Myocyte (in vitro differentiated cells): ENCODE measurements at regions not wholly inside any gene's neighbourhood (a gene's known extent, or its start where the extent isn't known, plus 50 kb on each side); places are given as distances from the start of the nearest gene placed in this dataset.
"Not testable (repeated sequence)": the region's sequence is repeated elsewhere in the genome, so short reads cannot be mapped to it uniquely, and the experiment has no call there.

Experiments
- DNase-seq: peaks from one replicate; pipeline ENCODE4 v3.0.0-alpha.2; 2012; ENCODE audit warnings: low read depth

DNA sequence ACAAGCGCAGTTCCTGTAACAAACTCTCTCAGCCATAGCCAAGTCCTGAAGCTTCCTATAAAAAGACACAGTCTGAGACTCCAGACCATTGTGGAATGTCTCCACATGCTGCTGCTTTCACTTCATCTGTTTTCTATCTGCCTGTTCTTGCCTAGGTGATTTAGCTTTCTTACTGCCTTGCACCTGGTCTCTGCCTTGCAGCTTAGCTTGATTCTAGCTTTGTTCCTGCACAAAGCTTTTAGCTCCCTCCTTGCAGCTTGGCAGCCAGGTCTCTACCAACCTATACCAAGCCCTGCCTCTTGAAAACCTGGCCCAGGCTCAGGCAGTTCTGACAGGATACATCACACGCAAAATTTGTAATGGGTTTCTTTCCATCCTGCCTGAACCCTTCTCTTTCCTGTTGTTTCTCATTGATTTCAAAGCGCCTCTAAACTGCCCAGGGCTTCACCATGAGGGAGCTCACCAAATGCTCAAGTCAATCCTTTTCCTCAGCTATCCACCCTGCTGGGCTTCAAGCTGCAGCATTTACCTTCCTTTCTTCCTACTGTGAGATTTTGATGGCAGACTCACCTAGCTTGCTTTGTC lies 941.3 kb upstream of the NXPH2 start:
- DNase-seq, result no peak

DNA sequence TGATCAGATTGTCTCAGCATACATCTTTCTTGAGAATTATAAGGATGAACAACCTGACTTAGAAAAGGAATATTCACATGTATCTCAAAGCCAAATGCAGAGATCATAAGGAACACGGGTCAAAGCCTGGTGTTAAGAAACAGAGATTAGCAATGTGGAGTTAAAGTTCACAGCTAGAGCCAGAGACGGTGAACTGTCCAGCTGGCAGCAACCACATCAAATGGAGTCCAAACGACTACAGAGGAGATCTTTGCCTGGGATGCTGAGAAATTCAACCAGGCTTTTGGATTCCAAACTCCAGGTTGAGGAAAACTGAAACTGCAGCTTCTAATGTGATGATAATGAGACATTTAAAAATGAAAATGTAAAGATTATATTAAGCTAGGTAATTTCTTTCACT lies 939.9 kb upstream of the NXPH2 start:
- no peak for DNase-seq

DNA sequence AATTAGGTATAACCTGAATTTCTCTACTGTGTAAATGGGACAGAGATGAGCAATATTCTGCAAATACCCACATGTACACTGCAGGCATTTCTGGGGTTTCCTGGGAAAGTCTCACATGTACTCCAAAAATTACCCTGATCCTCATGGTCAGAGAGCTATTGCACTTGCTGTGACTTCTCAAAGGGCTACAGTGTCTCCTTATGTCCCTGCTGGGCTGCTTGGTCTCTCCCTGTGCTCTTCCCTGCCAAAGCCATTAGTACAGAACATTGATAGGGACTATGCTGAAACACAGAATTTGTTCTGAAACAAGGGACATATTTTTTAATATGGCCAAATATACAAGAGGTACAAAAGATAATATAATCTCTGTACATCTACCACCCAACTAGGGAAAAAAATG lies 924.4 kb upstream of the NXPH2 start:
- DNase-seq, result no peak

DNA sequence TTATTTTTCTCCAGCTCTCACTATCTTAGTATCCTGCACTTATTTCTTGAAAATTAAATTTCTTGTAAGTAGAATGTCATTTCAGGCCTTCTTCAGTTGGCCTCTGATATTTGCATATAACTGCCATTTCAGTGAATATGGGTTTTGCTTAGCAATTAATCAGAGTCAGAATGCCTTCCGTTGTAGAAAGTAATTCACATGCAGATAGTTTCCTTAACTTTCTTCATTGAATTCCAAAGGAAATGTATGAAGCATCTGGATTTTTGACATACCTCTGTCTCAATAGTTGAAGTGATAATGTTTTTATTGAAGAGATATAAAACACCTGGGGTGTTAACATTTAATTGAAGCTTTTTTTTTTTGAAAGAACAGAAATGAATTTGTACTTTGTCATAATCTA lies 914.1 kb upstream of the NXPH2 start:
- DNase-seq, result no peak

DNA sequence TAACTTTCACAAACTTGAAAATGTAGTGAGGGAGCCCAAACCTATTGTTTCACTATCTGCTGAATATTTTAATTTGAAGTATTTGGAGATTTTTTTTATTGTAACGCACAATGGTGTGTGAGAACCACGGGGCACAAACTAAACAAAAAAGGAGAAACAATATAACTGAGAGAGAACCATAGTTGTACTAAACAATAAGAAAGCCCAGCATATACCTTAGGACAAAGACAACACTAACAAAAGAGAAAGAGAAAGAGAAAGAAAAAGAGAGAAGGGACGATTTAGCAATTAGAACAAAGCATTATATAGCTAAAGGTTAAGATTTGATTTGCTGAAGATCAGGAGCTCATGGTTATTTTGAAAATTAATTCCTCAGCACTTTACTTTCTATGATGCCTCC lies 906.0 kb upstream of the NXPH2 start:
- no peak for DNase-seq

DNA sequence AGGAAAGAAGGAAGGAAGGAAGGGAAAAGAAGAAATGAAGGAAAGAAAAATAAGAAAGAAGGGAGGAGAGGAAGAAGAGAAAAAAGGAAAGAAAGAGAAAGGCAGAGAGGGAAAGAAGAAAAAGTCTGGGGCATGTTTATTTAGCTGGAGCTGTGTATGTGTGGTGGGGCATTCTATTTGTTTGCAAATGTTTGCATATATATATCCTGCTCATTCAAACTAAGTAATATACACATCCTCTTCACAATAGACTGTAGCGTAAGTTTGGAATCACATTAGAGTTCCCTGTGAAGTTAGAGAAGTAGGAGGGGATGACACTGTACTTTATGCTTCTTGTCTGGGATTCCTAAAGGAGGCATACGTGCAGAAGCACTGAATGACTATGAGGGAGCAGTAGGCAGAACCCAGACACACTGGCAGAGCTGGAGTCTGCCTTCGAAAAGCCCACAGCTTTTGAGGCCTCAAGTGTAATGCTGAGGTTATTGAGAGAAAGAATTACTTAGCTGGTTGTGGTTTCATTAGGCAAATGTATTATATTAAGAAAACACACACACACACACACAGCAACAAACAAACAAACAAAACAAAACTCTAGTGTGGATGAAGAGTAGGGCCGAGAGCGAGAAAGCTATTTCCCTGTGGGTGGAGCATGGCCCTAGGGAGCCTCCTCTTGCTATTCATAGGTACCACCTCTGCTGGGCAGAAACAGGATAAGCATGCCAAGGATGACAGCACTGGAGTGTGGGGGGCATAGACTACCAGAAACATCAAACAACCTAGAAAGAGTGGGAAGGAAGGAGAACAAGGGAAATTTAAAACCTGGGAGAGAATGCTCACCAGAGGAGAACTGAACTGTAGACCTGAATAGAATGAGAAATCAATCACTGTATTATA lies 905.1 kb upstream of the NXPH2 start:
- DNase-seq, result no peak

DNA sequence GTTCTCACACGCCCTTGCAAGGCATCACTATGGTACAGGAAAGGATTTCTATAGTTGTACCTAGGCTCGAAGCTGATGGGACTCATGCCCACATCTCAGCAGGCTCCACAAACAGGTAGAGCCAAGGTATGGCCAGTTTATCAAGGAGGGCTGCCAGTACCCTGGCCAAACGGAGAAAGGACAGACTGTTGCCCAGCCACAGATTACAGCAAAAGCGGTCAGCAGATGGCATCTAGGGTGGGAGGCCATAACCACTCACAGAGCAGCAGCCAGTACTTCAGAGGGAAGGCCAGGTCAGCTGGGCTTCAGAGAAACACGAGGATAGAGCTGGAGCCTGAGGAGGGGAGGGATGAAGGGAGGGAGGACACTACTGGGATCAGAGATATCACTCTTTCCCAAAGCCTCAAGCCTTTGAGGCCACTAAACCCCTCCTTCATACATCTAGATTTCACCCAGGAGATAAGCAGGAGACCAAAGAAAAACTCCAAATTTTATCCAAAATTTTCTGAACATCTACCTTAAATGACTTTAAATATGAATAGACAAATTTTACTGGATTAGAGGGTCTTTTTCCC lies 904.2 kb upstream of the NXPH2 start:
- no peak for DNase-seq

DNA sequence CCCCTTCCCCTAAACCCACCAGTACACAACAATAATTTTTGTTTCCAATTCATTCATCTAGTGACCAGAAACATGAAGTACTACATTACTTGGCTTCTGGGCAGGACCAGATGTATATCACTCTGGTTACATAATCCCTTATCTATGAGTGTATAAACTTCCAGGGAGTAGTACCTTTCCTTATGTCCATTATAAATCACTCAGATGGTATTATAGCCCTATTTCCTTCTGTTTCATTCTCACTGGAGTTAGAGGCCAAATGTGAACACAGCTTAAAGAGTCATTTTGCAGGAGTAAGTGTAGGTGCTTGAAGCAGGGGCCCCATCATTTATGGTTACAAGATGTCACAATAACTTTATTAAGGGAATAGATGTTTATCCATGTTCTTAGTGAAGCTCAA lies 894.4 kb upstream of the NXPH2 start:
- no peak for DNase-seq

DNA sequence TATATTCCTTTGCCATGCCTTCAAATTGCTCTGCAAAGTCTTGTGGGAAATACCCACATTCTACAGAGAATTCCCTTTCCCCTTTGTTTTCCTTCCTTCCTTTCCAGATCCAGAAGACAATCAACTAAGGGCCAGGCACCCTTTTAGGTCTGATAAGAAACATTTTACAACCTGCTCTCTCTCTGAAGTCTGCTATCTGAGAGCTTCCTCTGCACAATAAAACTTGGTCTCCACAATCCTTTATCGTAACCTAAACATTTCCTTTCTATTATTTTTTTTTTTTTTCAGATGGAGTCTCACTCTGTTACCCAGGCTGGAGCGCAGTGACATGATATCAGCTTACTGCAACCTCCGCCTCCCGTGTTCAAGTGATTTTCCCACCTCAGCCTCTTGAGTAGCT lies 893.3 kb upstream of the NXPH2 start:
- not testable (repeated sequence) for DNase-seq

DNA sequence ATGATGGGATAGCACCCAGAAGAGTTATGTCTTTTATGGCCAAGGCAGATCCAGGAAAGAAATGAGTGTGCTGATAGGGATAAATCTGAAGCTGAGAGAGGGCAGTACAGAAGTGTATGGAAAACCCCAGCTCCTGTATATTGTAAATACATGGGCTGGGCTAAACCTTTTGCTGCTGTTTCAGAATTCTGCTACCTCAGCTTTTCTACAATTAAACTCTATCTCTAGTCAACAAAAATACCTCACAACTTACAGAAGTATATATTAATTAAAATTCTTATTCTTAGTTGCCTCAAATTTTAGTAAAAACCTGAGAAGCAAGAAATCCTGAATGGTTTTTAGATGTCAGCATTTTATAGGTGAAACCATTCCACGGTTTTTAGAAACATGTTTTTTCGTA lies 889.5 kb upstream of the NXPH2 start:
- DNase-seq, result no peak

DNA sequence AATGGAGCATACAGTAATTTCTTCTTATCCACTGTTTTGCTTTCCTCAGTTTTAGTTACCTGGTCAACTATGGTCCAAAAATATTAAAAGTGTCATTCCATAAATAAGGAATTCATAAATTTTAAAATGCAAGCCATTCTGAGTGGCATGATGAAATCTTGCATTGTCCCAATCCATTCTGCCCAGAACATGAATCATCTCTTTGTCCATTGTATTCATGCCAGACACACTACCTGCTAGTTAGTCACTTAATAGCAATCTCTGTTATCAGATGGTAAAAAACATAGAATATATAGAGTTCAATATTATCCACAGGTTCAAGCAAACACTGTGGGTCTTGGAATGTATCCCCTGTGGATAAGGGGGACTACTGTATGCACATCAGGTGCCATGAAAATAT lies 872.2 kb upstream of the NXPH2 start:
- no peak for DNase-seq

DNA sequence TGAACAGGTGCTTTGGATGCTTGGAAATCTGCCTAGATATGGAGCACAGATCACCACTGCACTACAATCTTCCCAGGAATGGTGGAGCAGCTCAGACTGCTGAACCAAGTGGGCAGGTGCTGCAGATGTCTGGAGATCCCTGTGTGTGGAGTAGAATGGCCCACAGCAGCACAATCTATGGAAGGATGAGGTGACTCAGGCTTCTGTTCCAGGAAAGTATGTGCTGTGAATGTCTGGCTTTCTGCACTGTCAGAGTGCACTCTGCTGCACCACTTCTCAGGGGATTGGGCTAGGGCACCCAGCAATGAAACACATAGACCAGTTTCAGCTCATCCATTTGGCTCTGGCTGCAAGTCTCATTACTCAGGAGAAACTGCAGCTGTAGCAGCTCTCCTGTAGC lies 865.4 kb upstream of the NXPH2 start:
- no peak for DNase-seq

DNA sequence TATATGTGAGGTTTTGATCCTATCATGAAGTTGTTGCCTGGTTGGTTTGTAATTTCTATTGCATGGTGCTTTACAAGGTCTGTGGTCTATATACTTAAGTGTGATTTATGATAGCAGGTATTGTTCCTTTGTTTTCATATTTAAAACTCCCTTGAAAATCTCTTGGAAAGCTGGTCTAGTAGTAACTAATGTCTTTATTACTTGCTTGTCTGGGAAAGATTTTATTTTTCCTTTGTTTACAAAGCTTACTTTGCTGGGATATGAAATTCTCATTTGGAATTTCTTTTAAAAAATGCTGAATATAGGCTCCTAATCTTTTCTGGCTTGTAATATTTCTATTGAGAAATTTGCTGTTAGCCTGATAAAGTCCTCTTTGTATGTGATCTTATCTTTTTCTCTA lies 862.9 kb upstream of the NXPH2 start:
- no peak for DNase-seq

DNA sequence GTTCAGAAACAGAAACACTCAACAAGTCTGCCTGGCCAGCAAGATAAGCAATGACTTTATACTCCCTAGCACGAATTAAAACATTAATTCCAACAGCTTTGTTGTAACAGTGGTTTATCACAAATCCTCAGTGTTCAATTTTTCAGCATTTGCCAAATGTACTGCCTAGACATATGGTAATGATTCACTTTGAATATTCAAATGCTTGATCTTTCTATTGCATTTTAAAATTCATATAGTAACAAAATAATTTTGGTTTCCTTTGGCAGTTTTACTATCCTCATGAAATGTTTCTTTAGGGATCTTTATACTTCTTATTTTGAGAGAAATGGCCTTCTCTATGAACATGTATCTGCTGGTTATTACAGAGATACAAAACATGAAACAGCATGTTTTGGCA lies 851.8 kb upstream of the NXPH2 start:
- no peak for DNase-seq

DNA sequence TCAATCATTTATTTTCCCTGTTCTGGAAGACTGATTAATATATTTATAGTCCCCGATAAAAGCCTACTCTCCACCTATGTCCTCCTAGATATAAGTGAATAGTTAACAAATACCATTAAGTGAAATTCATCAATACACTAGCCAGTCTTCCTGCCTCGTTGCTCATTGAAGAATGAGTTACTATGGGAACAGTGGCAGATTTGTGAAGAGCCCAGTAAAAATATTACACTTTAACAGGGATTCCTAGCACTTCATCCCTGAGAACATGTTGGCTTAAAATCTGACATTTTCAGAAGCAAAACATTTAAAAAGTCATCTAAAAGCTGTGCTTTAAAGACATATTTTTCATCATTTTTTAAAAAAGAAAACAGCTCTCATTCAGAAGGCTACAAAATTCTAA lies 848.7 kb upstream of the NXPH2 start:
- DNase-seq, result no peak

DNA sequence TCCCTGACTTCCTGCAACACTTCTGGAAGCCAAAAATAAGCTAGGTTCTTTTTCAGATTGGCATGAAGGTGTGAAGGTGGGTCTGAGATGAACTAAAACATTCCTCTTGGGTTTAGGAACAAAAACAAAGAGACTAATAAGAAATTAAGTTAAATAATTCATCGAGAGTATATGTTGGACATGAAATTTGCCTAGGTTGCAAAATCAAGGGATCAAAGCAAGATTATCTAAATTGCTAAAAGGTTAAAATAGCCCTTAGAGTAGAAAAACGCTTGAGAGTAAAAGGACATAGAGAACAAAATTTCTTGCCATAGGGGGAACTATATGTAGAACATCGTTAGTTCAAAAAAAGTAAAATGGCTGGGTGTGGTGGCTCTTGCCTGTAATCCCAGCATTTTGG lies 845.9 kb upstream of the NXPH2 start:
- no peak for DNase-seq

DNA sequence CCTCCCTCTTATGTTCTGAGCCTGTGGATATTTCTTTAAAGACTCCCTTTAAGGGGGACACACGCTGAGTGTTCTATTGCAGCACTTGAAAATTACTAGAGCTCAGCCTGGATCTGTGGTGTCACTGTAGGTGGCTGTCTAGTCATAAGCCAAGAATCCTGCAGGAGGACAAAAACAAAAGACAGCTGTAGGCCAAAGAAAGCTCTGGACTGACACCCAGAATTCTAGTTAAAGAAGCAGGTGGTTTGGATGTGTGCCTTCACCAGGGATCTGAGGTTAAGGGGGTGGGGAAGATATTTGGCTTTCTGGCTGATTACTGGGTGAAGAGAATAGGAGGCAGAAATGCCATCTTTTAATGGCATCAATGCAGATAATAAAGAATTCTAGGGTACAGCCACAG lies 842.5 kb upstream of the NXPH2 start:
- DNase-seq, result peak; percentile 64

DNA sequence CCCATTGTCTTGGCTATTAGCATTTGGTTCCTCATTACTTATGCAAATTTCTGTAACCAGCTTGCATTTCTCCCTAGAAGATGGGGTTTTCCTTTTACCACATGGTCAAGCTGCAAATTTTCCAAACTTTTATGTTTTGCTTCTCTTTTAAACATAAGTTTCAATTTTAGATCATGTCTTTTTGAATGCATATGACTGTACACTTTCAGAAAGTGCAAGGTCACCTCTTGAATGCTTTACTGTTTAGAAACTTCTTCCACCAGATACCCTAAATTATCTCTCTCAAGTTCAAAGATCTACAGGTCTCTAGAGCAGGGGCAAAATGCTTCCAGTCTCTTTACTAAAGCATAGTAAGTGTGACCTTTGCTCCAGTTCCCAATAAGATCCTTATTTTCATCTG lies 837.6 kb upstream of the NXPH2 start:
- no peak for DNase-seq

DNA sequence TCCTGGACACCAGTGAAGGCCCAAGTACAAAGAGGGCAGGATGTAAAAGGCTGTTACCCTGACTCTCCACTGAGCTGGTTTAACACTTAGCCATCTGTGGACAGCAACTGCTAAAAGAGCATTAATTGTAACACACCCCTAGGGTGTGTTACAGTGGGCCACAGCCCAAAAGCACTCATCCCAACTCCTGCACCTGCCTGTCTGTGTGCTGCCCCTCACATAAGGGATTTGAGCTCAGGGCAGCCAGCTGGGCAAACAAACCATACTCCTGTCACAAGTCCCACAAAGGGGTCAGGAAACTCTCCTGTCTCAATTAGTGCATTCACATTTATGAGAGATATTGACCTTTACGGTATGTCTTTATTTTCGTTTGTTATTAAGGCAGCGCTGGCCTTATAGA lies 833.1 kb upstream of the NXPH2 start:
- no peak for DNase-seq

DNA sequence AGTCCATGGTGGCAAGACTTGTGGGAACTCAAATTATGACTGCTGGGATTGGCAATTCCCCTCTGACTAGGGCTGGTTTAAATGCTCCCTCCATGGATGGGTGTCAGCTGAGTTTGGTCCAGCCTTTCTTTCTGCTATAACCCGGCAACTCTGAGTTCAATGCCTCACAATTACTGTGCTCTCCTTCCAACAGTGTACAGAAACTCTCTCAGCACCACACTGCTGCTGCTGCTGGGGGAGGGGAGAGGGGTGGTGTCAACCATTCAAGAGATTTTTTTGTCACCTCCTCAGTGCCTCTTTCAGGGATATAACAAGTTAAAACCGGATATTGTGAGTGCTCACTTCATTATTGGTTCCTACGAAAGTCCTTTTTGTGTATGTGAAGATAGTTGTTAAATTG lies 830.3 kb upstream of the NXPH2 start:
- DNase-seq, result no peak

DNA sequence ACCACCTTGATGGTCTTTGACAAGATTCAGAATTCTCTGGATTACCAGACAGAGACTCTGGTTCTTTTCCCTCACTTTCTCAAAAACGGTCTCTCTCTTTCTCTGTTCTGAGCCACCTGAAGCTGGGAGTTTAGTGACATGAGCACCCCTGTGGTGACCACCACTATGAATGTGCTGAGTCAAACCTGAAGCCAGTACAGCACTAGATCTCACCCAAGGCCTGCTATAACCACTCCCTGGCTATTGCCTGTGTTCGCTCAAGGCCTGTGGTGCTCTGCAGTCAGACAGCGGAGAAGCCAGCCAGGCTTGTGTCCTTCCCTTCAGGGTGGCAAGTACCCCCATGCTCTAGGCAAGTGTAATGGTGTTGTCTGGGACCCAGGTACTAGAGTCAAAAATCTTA lies 828.9 kb upstream of the NXPH2 start:
- no peak for DNase-seq

DNA sequence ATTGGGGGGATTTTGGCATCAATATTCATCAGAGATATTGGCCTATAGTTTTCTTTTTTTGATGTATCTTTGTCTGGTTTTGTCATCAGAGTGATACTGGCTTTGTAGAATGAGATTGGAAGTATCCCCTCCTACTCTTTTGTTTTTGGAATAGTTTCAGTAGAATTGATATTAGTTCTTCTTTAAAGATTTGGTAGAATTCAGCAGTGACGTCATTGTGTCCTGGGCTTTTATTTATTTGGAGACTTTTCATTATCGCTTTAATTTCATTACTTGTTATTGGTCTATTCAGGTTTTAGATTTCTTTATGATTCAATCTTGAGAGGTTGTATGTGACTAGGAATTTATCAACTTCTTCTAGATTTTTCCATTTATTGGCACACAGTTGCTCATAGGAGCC lies 825.5 kb upstream of the NXPH2 start:
- DNase-seq, result no peak

DNA sequence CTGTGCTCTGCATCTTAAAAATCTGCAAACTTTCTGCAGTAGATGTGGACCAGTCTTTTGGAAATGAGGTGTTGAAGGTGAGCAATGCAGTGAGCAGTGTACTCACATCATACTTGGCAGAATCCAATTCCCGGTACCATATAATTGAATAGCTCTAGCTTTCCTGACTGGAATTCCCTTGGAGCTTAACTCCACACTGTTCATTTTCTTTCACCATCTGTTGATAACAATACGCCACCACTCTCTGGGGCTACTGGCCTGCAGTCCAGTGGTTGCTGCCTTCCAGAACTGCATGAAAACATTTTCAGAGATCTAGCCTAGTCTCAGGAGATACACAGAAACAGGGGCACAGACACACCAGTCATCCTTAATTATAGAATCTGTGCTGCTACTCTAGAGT lies 820.0 kb upstream of the NXPH2 start:
- no peak for DNase-seq
